Progenitor cell of endocrine pancreas (in vitro differentiated cells): ENCODE measurements at regions not wholly inside any gene's neighbourhood (a gene's known extent, or its start where the extent isn't known, plus 50 kb on each side); places are given as distances from the start of the nearest gene placed in this dataset.
A peak's percentile ranks its signal among the peaks of the same experiment; 100 is the strongest.

Source experiments
- DNase-seq: peaks from one replicate; pipeline ENCODE4 v3.0.0; 2021; ENCODE audit warnings: low spot score; ENCODE audit not compliant: unreplicated experiment
- H3K27ac Mint-ChIP-seq: 2 replicates; pipeline ENCODE4 v1.8.0; 2021; ENCODE audit warnings: mild to moderate bottlenecking, moderate library complexity, mixed read lengths
- H3K27me3 Mint-ChIP-seq: 2 replicates; pipeline ENCODE4 v1.8.0; 2021; ENCODE audit warnings: mixed read lengths
- H3K36me3 Mint-ChIP-seq: 2 replicates; pipeline ENCODE4 v1.8.0; 2022; ENCODE audit warnings: mixed read lengths; ENCODE audit not compliant: insufficient read depth
- H3K4me1 Mint-ChIP-seq: 2 replicates; pipeline ENCODE4 v1.8.0; 2021; ENCODE audit warnings: low read depth, mixed read lengths
- H3K4me3 Mint-ChIP-seq: 2 replicates; pipeline ENCODE4 v1.8.0; 2021; ENCODE audit warnings: low read depth, mild to moderate bottlenecking, moderate library complexity, mixed read lengths
- H3K9me3 Mint-ChIP-seq: 2 replicates; pipeline ENCODE4 v1.8.0; 2021; ENCODE audit warnings: low read depth, mixed read lengths
- TF ChIP-seq, protein P1 (sequence below): fragments of 200-600 bp; sonication (generic); IDR thresholded peaks from one replicate; pipeline ENCODE4 v1.5.0; 2021; ENCODE audit warnings: antibody characterized with exemption, mild to moderate bottlenecking; ENCODE audit not compliant: unreplicated experiment

GRCh38 chr2:174682578-174683391, 81.5 kb downstream of the CHRNA1 start:
- Mint-ChIP-seq H3K27me3 (peaks cover 66% of the 10 kb centered on the region), H3K27ac (peak overlapping the region; percentile 37), H3K36me3 (no peaks in the 10 kb centered on the region), H3K4me3 (peak overlapping the region; percentile 81), H3K9me3 (no peaks in the 10 kb centered on the region), H3K4me1 (peaks cover 19% of the 10 kb centered on the region)
- peak; percentile 41 for DNase-seq
- TF ChIP-seq, protein P1, sequence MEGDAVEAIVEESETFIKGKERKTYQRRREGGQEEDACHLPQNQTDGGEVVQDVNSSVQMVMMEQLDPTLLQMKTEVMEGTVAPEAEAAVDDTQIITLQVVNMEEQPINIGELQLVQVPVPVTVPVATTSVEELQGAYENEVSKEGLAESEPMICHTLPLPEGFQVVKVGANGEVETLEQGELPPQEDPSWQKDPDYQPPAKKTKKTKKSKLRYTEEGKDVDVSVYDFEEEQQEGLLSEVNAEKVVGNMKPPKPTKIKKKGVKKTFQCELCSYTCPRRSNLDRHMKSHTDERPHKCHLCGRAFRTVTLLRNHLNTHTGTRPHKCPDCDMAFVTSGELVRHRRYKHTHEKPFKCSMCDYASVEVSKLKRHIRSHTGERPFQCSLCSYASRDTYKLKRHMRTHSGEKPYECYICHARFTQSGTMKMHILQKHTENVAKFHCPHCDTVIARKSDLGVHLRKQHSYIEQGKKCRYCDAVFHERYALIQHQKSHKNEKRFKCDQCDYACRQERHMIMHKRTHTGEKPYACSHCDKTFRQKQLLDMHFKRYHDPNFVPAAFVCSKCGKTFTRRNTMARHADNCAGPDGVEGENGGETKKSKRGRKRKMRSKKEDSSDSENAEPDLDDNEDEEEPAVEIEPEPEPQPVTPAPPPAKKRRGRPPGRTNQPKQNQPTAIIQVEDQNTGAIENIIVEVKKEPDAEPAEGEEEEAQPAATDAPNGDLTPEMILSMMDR: no peak

GRCh38 chr2:174682007-174682577, 82.2 kb downstream of the CHRNA1 start:
- peak overlapping the region; percentile 75 for H3K27ac Mint-ChIP-seq
- peak; percentile 26 for DNase-seq
- peaks cover 68% of the 10 kb centered on the region for H3K27me3 Mint-ChIP-seq
- H3K4me1 Mint-ChIP-seq: peaks cover 19% of the 10 kb centered on the region
- TF ChIP-seq, protein P1: no peak
- peak overlapping the region; percentile 75 for H3K4me3 Mint-ChIP-seq
- H3K9me3 Mint-ChIP-seq: no peaks in the 10 kb centered on the region
- no peaks in the 10 kb centered on the region for H3K36me3 Mint-ChIP-seq

DNA sequence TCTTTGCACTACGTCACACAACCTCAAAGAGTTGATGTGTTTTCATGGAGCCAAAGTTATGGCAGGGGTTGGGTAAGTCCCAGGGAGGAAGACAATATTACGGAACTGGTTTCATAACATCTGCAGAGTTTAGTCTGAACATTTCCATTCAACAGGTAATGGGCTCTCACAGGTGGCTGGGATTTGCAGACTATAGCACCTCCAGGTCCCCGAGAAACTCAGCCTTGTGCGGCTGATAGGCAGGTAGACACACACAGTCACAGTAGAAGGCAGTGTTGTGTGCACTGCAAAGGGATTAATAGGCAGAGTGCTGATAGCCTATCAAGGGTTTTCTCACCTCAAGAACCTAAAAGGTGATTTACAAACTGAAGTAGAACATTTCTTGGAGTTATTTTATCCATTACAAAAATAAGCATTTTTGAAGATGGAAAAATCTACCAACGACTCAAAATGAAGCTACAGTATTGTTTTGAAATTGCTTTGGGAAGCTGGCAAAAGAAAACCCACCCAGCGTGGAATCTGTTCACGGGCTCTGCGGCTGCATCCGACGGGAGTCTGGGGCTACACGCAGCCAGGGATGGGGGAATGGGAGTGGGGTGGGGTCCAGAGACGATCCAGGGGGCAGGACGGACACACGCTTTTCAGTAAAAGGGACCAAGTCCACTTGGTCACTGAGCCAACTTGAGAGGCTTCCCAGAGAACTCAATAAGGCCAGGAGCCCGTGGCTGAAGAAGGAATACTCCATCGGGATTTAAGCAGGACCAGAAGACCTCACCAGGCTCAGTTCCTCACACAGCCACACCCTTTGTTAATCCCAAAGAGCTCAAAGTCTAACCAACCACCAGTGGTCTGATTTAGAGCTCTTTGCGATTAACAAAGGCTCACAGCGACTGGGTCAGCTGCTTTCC, 82.9 kb downstream of the CHRNA1 start:
- TF ChIP-seq, protein P1: no peak
- Mint-ChIP-seq H3K4me1 (peaks cover 19% of the 10 kb centered on the region), H3K4me3 (peak overlapping the region; percentile 75), H3K27me3 (peaks cover 61% of the 10 kb centered on the region), H3K36me3 (no peaks in the 10 kb centered on the region), H3K27ac (peak overlapping the region; percentile 75), H3K9me3 (no peaks in the 10 kb centered on the region)
- DNase-seq: no peak

- Mint-ChIP-seq H3K4me3 (peak overlapping the region; percentile 75), H3K9me3 (no peaks in the 10 kb centered on the region), H3K4me1 (peaks cover 19% of the 10 kb centered on the region), H3K27ac (no peak overlapping the region), H3K36me3 (peaks cover 3% of the 10 kb centered on the region), H3K27me3 (peaks cover 51% of the 10 kb centered on the region)
- TF ChIP-seq, protein P1: no peak
- DNase-seq: no peak
These were observed 82.6 kb upstream of the WIPF1 start for GRCh38 chr2:174680221-174680620.

GRCh38 chr2:174678395-174678794, 80.8 kb upstream of the WIPF1 start:
- Mint-ChIP-seq H3K9me3 (no peaks in the 10 kb centered on the region), H3K4me3 (no peak overlapping the region), H3K4me1 (peaks cover 12% of the 10 kb centered on the region), H3K27ac (no peak overlapping the region), H3K27me3 (peaks cover 35% of the 10 kb centered on the region), H3K36me3 (peaks cover 5% of the 10 kb centered on the region)
- no peak for DNase-seq
- TF ChIP-seq, protein P1: no peak
